SK-N-SH (cell line): ENCODE measurements at regions not wholly inside any gene's neighbourhood (a gene's known extent, or its start where the extent isn't known, plus 50 kb on each side); places are given as distances from the start of the nearest gene placed in this dataset.

Experiments
- CTCF ChIA-PET: fragments of 300-600, 350-600 bp; formaldehyde crosslinking; extraction: SDS; loops from one replicate; lab custom pipeline; 2021; lab: Yijun Ruan, JAX
- POLR2A ChIA-PET: fragments of 350-600 bp; sonication (Branson Sonifier 250); formaldehyde crosslinking; extraction: SDS; loops from one replicate; lab custom pipeline; 2020; ENCODE audit warnings: antibody characterized with exemption, inconsistent platforms; lab: Yijun Ruan, JAX
- DNase-seq: peaks from one replicate; pipeline ENCODE4 v3.0.0; 2012
- H2AFZ ChIP-seq: fragments of 200-600 bp; sonication (generic); 2 replicates; pipeline ENCODE4 v1.8.1; 2016; ENCODE audit warnings: antibody characterized with exemption, mild to moderate bottlenecking, low read depth
- H3F3A ChIP-seq: fragments of 200-600 bp; sonication (generic); replicated peaks from 2 replicates; pipeline ENCODE3; 2016; ENCODE audit warnings: antibody characterized with exemption, mild to moderate bottlenecking; ENCODE audit not compliant: insufficient read depth
- H3K27ac ChIP-seq, 2 experiments: fragments of 200-500 bp in 1 of 2; fragments of 200-600 bp in 1 of 2; sonication (Bioruptor generic) in 1 of 2; sonication (generic), shearing (Covaris generic) in 1 of 2; 2 replicates each; pipeline versions ENCODE4 v1.5.1 to v1.6.1; 2014 to 2016; ENCODE audit warnings: low read depth in 2 of 2, inconsistent platforms in 1 of 2, low read length in 1 of 2, mild to moderate bottlenecking in 1 of 2, mixed read lengths in 1 of 2
- H3K27me3 ChIP-seq: fragments of 200-600 bp; sonication (generic), shearing (Covaris generic); 2 replicates; pipeline ENCODE4 v1.6.1; 2016; ENCODE audit warnings: mixed run types; ENCODE audit not compliant: insufficient read depth
- H3K36me3 ChIP-seq, 2 experiments: fragments of 200-500 bp in 1 of 2; fragments of 200-600 bp in 1 of 2; sonication (Bioruptor generic) in 1 of 2; sonication (generic) in 1 of 2; replicated peaks in 1 of 2; 2 replicates each; pipeline versions ENCODE3 to v1.5.1; 2014 to 2016; ENCODE audit warnings: low read length in 1 of 2, mild to moderate bottlenecking in 1 of 2; ENCODE audit not compliant: insufficient read depth in 2 of 2, control insufficient read depth in 1 of 2
- H3K4me1 ChIP-seq, 2 experiments: fragments of 200-500 bp in 1 of 2; fragments of 200-600 bp in 1 of 2; sonication (Bioruptor generic) in 1 of 2; sonication (generic), shearing (Covaris generic) in 1 of 2; 2 replicates each; pipeline versions ENCODE4 v1.5.1 to v1.6.1; 2014 to 2016; ENCODE audit warnings: low read depth in 1 of 2, low read length in 1 of 2, mixed run types in 1 of 2; ENCODE audit not compliant: insufficient read depth in 2 of 2, control insufficient read depth in 1 of 2
- H3K4me2 ChIP-seq: fragments of 200-600 bp; sonication (generic), shearing (Covaris generic); 2 replicates; pipeline ENCODE4 v1.6.1; 2017; ENCODE audit warnings: mixed run types
- H3K4me3 ChIP-seq, 2 experiments: fragments of 200-500 bp in 1 of 2; fragments of 200-600 bp in 1 of 2; sonication (Bioruptor generic) in 1 of 2; sonication (generic), shearing (Covaris generic) in 1 of 2; 2 replicates each; pipeline versions ENCODE4 v1.5.1 to v1.8.1; 2014 to 2016; ENCODE audit warnings: low read depth in 2 of 2, inconsistent platforms in 1 of 2, low read length in 1 of 2, mild to moderate bottlenecking in 1 of 2, mixed read lengths in 1 of 2, moderate library complexity in 1 of 2
- H3K79me2 ChIP-seq: fragments of 200-600 bp; sonication (generic); 2 replicates; pipeline ENCODE4 v1.8.1; 2017; ENCODE audit warnings: mild to moderate bottlenecking; ENCODE audit not compliant: insufficient read depth
- H3K9ac ChIP-seq: fragments of 200-600 bp; sonication (generic); 2 replicates; pipeline ENCODE4 v1.6.1; 2017; ENCODE audit warnings: mixed run types
- H3K9me2 ChIP-seq: fragments of 200-600 bp; sonication (generic); 2 replicates; pipeline ENCODE4 v1.6.1; 2017; ENCODE audit warnings: mixed run types
- H3K9me3 ChIP-seq: fragments of 200-600 bp; sonication (generic); 2 replicates; pipeline ENCODE4 v1.6.1; 2017; ENCODE audit warnings: mixed run types, mild to moderate bottlenecking, moderate library complexity
- H4K20me1 ChIP-seq: fragments of 200-600 bp; sonication (generic); 2 replicates; pipeline ENCODE4 v1.6.1; 2017; ENCODE audit warnings: mild to moderate bottlenecking, mixed run types; ENCODE audit not compliant: insufficient read depth
- CHD2 ChIP-seq: fragments of 150-350 bp; IDR thresholded peaks from 2 replicates; pipeline ENCODE4 v1.6.1; 2018; ENCODE audit warnings: low read length; ENCODE audit not compliant: partially characterized antibody
- FOSL2 ChIP-seq: IDR thresholded peaks from 2 replicates; pipeline ENCODE4 v1.4.0; 2012; ENCODE audit warnings: low read depth, mild to moderate bottlenecking, moderate library complexity, borderline replicate concordance
- FOXJ3 ChIP-seq: sonication (generic); formaldehyde crosslinking; IDR thresholded peaks from 2 replicates; pipeline ENCODE4 v1.5.1; 2020; ENCODE audit warnings: mild to moderate bottlenecking, missing genetic modification reagents
- FOXM1 ChIP-seq: IDR thresholded peaks from 2 replicates; pipeline ENCODE4 v1.4.0; 2012; ENCODE audit warnings: low read depth, mild to moderate bottlenecking
- JUND ChIP-seq: IDR thresholded peaks from 2 replicates; pipeline ENCODE4 v1.4.0; 2012
- MEF2A ChIP-seq: IDR thresholded peaks from 2 replicates; pipeline ENCODE4 v1.4.0; 2012; ENCODE audit warnings: low read depth, borderline replicate concordance
- RAD21 ChIP-seq: IDR thresholded peaks from 2 replicates; pipeline ENCODE4 v1.6.1; 2012; ENCODE audit warnings: mild to moderate bottlenecking, low read length
- RFX5 ChIP-seq: IDR thresholded peaks from 2 replicates; pipeline ENCODE4 v1.6.1; 2012; ENCODE audit warnings: mild to moderate bottlenecking, improper control_type of control experiment, low read length
- RXRA ChIP-seq: IDR thresholded peaks from 2 replicates; pipeline ENCODE4 v1.4.0; 2012; ENCODE audit warnings: low read depth, mild to moderate bottlenecking, borderline replicate concordance
- SMC3 ChIP-seq: IDR thresholded peaks from 2 replicates; pipeline ENCODE4 v1.6.1; 2012; ENCODE audit warnings: low read depth, low read length, improper control_type of control experiment
- TEAD4 ChIP-seq: IDR thresholded peaks from 2 replicates; pipeline ENCODE4 v1.4.0; 2012; ENCODE audit warnings: mild to moderate bottlenecking, borderline replicate concordance; ENCODE audit not compliant: insufficient read depth
- WGBS: methylation state at CpG from one replicate; pipeline ENCODE4 v1.1.6; 2017; ENCODE audit warnings: low lambda C conversion rate; 5-methylcytosine and 5-hydroxymethylcytosine counted together
- TF ChIP-seq, protein P1 (sequence below): IDR thresholded peaks from 2 replicates; pipeline ENCODE4; 2012
- TF ChIP-seq, protein P2 (sequence below): IDR thresholded peaks from 2 replicates; pipeline ENCODE4 v1.4.0; 2012; ENCODE audit warnings: low read depth

DNA sequence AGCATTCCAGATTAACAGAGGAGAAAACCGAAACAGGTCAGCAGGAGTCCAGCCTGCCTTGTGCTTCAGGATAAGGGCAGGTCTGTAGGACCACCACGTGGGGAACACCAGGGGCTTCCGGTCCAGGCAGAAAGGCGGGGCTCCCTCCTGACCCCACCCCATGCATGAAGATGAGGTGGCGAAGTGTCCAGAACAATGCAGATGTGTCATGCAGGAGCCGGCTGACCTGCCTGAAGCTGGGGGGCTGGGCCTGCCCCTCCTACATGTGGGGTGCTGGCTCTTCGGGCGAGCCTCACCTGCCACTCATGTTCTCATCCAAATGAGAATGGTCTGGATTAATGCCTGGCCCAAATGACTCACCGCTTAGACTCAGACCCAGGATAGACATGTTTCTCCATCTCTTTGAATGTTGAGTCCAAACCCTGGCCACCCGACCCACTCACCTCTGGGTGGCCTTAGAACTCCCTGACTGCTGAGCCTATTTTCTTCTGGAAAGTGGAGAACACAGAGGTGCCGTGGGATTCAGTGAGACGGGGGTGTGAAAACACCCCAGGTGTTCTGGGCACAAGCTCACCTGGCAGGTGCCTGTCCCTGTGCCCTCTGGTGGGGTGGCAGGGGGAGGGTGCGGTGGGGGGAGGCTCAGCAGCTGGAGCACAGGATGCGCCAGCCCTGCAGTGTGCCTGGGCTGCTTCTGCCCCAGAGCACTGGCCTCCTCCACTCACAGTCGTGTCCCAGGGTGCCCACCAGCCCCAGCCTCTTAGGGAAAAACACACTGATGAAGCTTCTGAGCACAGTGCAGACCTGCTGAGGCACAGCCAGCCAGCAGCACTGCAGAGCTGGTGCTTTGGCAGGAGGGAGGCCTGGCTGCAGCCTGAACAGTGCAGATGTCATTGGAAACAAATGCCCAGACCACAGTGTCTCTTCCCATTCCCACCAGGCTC, 55.2 kb upstream of the GDF10 start:
- Histone ChIP-seq H3K27me3 (no peaks in the 10 kb centered on the region; the same call in 1 of the 2 replicates), H3K79me2 (no peaks in the 10 kb centered on the region), H3K27ac (no peak overlapping the region; a peak in 1 of 4 replicates), H4K20me1 (no peaks in the 10 kb centered on the region), H3K4me2 (no peak overlapping the region), H3K36me3 (no peaks in the 10 kb centered on the region), H3K4me3 (no peak overlapping the region), H3K4me1 (peaks cover 0 to 25% of the 10 kb centered on the region in 2 experiments; a peak in 1 of 4 replicates), H3K9ac (no peak overlapping the region), H3K9me2 (no peaks in the 10 kb centered on the region), H2AFZ (no peak overlapping the region), H3F3A (no peaks in the 10 kb centered on the region), H3K9me3 (no peaks in the 10 kb centered on the region)
- CTCF ChIA-PET: interaction anchor here (1.1 to 3.6 kb wide), 3 partner anchors 10 to 220 kb away, joined by 4 to 15 read pairs (median 5); no protein-coding TSS in a partner anchor
- TF ChIP-seq FOSL2: no peak
- TF ChIP-seq CHD2: no peak
- no peak for TF ChIP-seq RXRA
- DNase-seq: no peak
- WGBS: 47% methylated on average over 7 of the region's 15 CpGs
- POLR2A ChIA-PET: no interaction called here

DNA sequence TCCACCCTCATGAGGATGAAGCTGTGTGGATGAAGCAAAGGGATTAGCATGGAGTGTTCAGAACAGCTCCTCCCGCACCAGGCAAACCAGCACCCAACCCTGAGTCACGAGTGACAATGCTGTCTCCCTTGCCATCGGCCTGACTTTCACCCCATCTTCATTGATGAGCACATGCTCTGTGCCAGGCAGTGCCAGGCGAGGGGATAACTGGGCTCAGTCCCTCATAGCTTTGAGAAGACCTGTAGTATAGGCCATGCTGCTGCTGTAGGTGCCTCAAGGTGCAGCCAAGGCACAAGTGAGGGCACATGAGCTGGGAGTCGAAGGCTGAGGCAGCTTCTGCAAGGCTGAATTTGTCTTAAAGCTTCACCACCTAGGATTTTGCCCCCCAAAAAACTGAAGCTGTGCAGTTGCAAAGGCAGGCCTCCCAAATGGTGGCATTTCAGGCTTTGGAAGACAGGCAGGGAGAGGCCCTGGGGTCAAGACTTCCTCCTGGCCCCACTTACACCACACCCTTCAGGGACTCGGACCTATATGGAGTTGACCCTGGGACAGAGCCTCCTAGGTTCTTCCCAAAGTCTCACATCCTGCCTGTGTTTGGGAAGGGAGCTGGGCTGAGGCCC, 54.2 kb upstream of the GDF10 start:
- POLR2A ChIA-PET: interaction anchor here (0.8 to 1.0 kb wide), 2 partner anchors 9 to 21 kb away, joined by 3 read pairs; no protein-coding TSS in a partner anchor
- H2AFZ ChIP-seq: no peak overlapping the region
- H3K4me2 ChIP-seq: no peak overlapping the region
- CTCF ChIA-PET: interaction anchor here (1.1 to 3.6 kb wide), 4 partner anchors 9 to 221 kb away, joined by 4 to 15 read pairs (median 6); no protein-coding TSS in a partner anchor
- no peak for DNase-seq
- no peak overlapping the region for H3K4me3 ChIP-seq
- no peaks in the 10 kb centered on the region for H3F3A ChIP-seq
- H3K27ac ChIP-seq: peak overlapping the region in 1 of 2 experiments; percentile 39; a peak in 1 of 4 replicates
- H3K9me2 ChIP-seq: no peaks in the 10 kb centered on the region
- no peaks in the 10 kb centered on the region for H3K79me2 ChIP-seq
- no peaks in the 10 kb centered on the region for H3K9me3 ChIP-seq
- H3K4me1 ChIP-seq: peaks cover 0 to 25% of the 10 kb centered on the region in 2 experiments; a peak in 1 of 4 replicates
- no peak overlapping the region for H3K9ac ChIP-seq
- TF ChIP-seq FOSL2: no peak
- no peaks in the 10 kb centered on the region for H4K20me1 ChIP-seq
- WGBS: 28% methylated on average over 5 of the region's 6 CpGs
- no peaks in the 10 kb centered on the region; the same call in 1 of the 2 replicates for H3K27me3 ChIP-seq
- no peaks in the 10 kb centered on the region for H3K36me3 ChIP-seq

DNA sequence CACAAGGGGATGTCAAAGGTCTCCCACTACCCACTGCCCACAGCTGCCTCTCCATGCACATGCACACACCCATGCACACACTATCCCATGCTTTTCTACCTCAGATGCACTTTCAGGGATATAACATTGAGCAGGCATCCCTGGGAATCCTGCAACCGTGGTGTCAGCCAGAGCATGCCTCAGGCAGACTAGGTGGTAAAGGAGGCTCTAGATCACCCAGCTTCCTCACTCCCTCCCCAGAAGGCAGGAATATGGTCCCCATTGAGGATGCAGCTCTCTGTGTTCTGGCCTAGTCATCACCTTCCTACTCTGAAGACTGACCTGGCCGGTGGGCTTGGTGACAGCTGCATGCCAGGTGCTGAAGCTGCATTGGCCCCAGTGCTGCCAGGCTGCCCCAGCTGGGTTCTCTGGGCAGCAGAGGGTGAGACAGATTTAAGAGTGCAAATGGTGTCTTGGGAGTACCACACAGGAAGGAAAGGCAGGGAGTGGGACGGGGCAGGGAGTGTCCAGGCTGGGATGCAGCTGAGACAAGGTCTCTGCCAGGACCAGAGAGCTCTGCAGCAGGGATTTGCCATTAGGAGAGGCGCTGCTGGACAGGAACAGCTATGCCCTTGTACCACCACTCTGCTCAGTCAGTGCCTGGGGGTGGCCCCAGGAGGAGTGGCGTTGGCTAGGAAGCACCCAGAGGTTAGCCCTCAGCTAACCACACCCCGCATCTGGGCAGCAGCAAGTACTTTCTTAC, 53.4 kb upstream of the GDF10 start:
- no peak overlapping the region for H2AFZ ChIP-seq
- no peaks in the 10 kb centered on the region for H4K20me1 ChIP-seq
- POLR2A ChIA-PET: interaction anchor here (0.8 to 1.0 kb wide), 2 partner anchors 8 to 22 kb away, joined by 3 read pairs; no protein-coding TSS in a partner anchor
- H3K9me2 ChIP-seq: no peaks in the 10 kb centered on the region
- CTCF ChIA-PET: interaction anchor here (1.1 to 3.6 kb wide), 4 partner anchors 9 to 222 kb away, joined by 4 to 15 read pairs (median 6); no protein-coding TSS in a partner anchor
- H3K4me2 ChIP-seq: no peak overlapping the region
- H3F3A ChIP-seq: no peaks in the 10 kb centered on the region
- no peak for DNase-seq
- no peaks in the 10 kb centered on the region for H3K9me3 ChIP-seq
- TF ChIP-seq MEF2A (no peak), FOXJ3 (CRISPR knock-in tag) (no peak), RFX5 (no peak), CHD2 (no peak), SMC3 (no peak), RAD21 (no peak), JUND (no peak), FOXM1 (no peak), TEAD4 (no peak)
- TF ChIP-seq, protein P1, sequence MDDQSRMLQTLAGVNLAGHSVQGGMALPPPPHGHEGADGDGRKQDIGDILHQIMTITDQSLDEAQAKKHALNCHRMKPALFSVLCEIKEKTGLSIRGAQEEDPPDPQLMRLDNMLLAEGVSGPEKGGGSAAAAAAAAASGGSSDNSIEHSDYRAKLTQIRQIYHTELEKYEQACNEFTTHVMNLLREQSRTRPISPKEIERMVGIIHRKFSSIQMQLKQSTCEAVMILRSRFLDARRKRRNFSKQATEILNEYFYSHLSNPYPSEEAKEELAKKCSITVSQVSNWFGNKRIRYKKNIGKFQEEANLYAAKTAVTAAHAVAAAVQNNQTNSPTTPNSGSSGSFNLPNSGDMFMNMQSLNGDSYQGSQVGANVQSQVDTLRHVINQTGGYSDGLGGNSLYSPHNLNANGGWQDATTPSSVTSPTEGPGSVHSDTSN: no peak
- TF ChIP-seq, protein P2, sequence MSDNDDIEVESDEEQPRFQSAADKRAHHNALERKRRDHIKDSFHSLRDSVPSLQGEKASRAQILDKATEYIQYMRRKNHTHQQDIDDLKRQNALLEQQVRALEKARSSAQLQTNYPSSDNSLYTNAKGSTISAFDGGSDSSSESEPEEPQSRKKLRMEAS: no peak
- H3K27me3 ChIP-seq: no peaks in the 10 kb centered on the region; the same call in 1 of the 2 replicates
- H3K4me3 ChIP-seq: no peak overlapping the region
- H3K4me1 ChIP-seq: peaks cover 0 to 25% of the 10 kb centered on the region in 2 experiments; a peak in 1 of 4 replicates
- H3K36me3 ChIP-seq: no peaks in the 10 kb centered on the region
- H3K27ac ChIP-seq: no peak overlapping the region; a peak in 1 of 4 replicates
- no peaks in the 10 kb centered on the region for H3K79me2 ChIP-seq
- 15% methylated on average over 5 of the region's 6 CpGs for WGBS
- H3K9ac ChIP-seq: no peak overlapping the region
